ENCODE measurements at regions not wholly inside any gene's neighbourhood (a gene's known extent, or its start where the extent isn't known, plus 50 kb on each side); places are given as distances from the start of the nearest gene placed in this dataset.

DNA sequence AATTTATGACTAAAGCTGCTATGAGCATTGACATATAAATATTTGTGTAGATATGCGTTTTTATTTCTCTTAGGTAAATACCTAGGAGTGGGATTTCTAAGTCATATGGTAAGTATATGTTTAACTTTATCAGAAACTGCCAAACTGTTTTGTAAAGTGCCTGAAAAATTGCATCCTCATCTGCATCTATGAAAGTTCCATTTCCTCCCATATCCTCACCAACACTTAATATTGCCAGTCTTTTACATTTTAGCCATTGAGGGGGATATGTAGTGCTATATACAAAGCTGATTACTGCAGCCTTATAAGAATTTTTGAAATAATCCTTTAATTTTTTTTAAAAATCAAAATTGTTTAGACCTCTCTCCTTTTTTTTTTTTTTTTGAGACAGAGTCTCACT is 123.1 kb upstream of the SPRY4 start:
- Histone ChIP-seq H3K27ac (ENCODE audit: low read length) (no peak overlapping the region), H3K9ac (ENCODE audit: low read length) (no peak overlapping the region), H3K79me2 (ENCODE audit: low read length) (no peaks in the 10 kb centered on the region), H4K20me1 (ENCODE audit: low read length) (no peaks in the 10 kb centered on the region), H3K27me3 (ENCODE audit: low read length) (no peaks in the 10 kb centered on the region), H3F3A (ENCODE audit: low read length, unreplicated experiment) (no peaks in the 10 kb centered on the region), H3K4me1 (ENCODE audit: insufficient read depth, low read length) (no peaks in the 10 kb centered on the region), H3K4me3 (ENCODE audit: low read length) (no peak overlapping the region), H3K9me3 (ENCODE audit: low read length) (no peaks in the 10 kb centered on the region), H3K36me3 (ENCODE audit: low read depth, low read length) (no peaks in the 10 kb centered on the region), H3K4me2 (ENCODE audit: low read length) (no peak overlapping the region), H2AFZ (ENCODE audit: low read length) (no peak overlapping the region), H3K9me2 (replicated peaks; ENCODE audit: low read length) (no peaks in the 10 kb centered on the region)
- no TSS peak for BruUV-seq (replicated peaks)
- no peak for DNase-seq
- intact Hi-C loops (cut with micrococcal nuclease), result no loop called here
- ATAC-seq, result no peak
- CTCF ChIA-PET, result no interaction called here
- TF ChIP-seq, protein P1, sequence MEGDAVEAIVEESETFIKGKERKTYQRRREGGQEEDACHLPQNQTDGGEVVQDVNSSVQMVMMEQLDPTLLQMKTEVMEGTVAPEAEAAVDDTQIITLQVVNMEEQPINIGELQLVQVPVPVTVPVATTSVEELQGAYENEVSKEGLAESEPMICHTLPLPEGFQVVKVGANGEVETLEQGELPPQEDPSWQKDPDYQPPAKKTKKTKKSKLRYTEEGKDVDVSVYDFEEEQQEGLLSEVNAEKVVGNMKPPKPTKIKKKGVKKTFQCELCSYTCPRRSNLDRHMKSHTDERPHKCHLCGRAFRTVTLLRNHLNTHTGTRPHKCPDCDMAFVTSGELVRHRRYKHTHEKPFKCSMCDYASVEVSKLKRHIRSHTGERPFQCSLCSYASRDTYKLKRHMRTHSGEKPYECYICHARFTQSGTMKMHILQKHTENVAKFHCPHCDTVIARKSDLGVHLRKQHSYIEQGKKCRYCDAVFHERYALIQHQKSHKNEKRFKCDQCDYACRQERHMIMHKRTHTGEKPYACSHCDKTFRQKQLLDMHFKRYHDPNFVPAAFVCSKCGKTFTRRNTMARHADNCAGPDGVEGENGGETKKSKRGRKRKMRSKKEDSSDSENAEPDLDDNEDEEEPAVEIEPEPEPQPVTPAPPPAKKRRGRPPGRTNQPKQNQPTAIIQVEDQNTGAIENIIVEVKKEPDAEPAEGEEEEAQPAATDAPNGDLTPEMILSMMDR (conservative IDR thresholded peaks at IDR 0.05; ENCODE audit: low read depth, low read length), result no peak
- TF ChIP-seq EZH2phosphoT487 (IDR thresholded peaks at IDR 0.05; ENCODE audit: borderline replicate concordance, low read length) (no peak), EZH2 (IDR thresholded peaks at IDR 0.05; ENCODE audit: low read length, unreplicated experiment) (no peak)
- POLR2A ChIA-PET (ENCODE audit: unreplicated experiment), result no interaction called here

DNA sequence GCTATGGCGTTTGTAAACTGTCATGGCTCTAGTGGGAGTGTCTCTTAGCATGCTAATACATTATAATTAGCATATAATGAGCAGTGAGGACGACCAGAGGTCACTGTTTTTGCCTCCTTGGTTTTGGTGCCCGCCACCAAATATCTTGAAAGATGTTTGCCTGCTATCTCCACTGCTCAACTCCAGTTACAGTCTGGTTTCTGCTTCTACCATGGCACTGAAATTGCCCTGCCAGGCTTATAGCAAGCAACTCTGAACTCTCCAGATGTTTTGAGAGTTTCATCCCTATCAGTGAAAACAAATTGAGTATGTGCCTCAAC is 122.1 kb upstream of the SPRY4 start:
- Histone ChIP-seq H4K20me1 (ENCODE audit: low read length) (no peaks in the 10 kb centered on the region), H3K9me2 (replicated peaks; ENCODE audit: low read length) (no peaks in the 10 kb centered on the region), H3F3A (ENCODE audit: low read length, unreplicated experiment) (no peaks in the 10 kb centered on the region), H3K27ac (ENCODE audit: low read length) (no peak overlapping the region), H3K9me3 (ENCODE audit: low read length) (no peaks in the 10 kb centered on the region), H3K9ac (ENCODE audit: low read length) (no peak overlapping the region), H3K27me3 (ENCODE audit: low read length) (no peaks in the 10 kb centered on the region), H3K4me2 (ENCODE audit: low read length) (no peak overlapping the region), H3K4me3 (ENCODE audit: low read length) (no peak overlapping the region), H2AFZ (ENCODE audit: low read length) (no peak overlapping the region), H3K4me1 (ENCODE audit: insufficient read depth, low read length) (no peaks in the 10 kb centered on the region), H3K36me3 (ENCODE audit: low read depth, low read length) (no peaks in the 10 kb centered on the region), H3K79me2 (ENCODE audit: low read length) (no peaks in the 10 kb centered on the region)
- ChIA-PET POLR2A (ENCODE audit: unreplicated experiment) (no interaction called here), CTCF (no interaction called here)
- ATAC-seq, result no peak
- BruUV-seq (replicated peaks), result no TSS peak
- DNase-seq, result no peak
- intact Hi-C loops (cut with micrococcal nuclease), result no loop called here
- TF ChIP-seq EZH2 (IDR thresholded peaks at IDR 0.05; ENCODE audit: low read length, unreplicated experiment) (no peak), EZH2phosphoT487 (IDR thresholded peaks at IDR 0.05; ENCODE audit: borderline replicate concordance, low read length) (no peak)
- TF ChIP-seq, protein P1 (conservative IDR thresholded peaks at IDR 0.05; ENCODE audit: low read depth, low read length), result no peak

DNA sequence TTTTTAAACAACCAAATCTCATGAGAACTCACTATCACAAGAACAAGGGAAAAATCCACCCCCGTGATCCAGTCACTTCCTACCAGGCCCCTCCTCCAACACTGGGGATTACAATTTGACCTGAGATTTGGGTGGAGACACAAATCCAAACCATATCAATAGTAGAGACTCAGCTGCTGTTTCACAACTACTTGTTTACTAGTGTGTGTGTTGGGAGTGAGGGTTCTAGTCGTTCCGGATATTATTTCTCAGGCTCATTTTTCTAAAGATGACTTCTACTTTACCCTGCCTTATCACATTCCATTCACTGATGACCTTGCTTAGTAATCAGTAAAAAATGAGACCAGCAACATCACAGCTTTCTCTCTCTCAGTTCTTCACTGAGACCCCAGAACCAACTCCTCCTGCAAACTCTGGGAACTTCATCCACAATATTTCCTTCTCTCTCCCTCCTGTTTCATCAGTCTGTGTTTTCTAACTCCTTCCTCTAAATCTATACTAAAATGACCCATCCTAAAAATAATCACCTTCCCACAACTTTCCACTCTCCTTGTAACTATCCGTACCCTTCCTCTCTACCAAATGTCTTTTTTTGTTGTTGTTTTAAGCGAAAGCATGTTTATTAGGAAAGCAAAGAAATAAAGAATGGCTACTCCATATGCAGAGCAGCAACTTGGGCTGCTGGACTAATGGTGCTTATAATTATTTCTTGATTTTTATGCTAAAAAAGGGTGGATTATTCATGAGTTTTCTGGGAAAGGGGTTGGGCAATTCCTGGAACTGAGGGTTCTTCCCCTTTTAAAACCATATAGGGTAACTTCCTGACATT is 121.5 kb upstream of the SPRY4 start:
- Histone ChIP-seq H3K79me2 (ENCODE audit: low read length) (no peaks in the 10 kb centered on the region), H3K36me3 (ENCODE audit: low read depth, low read length) (no peaks in the 10 kb centered on the region), H3K4me1 (ENCODE audit: insufficient read depth, low read length) (no peaks in the 10 kb centered on the region), H3K9me3 (ENCODE audit: low read length) (no peaks in the 10 kb centered on the region), H4K20me1 (ENCODE audit: low read length) (no peaks in the 10 kb centered on the region), H3K9ac (ENCODE audit: low read length) (no peak overlapping the region), H3K9me2 (replicated peaks; ENCODE audit: low read length) (no peaks in the 10 kb centered on the region), H3K27ac (ENCODE audit: low read length) (no peak overlapping the region), H3K4me2 (ENCODE audit: low read length) (no peak overlapping the region), H3K4me3 (ENCODE audit: low read length) (no peak overlapping the region), H3K27me3 (ENCODE audit: low read length) (no peaks in the 10 kb centered on the region), H3F3A (ENCODE audit: low read length, unreplicated experiment) (no peaks in the 10 kb centered on the region), H2AFZ (ENCODE audit: low read length) (no peak overlapping the region)
- intact Hi-C loops (cut with micrococcal nuclease), result no loop called here
- BruUV-seq (replicated peaks), result no TSS peak
- ChIA-PET CTCF (no interaction called here), POLR2A (ENCODE audit: unreplicated experiment) (no interaction called here)
- ATAC-seq, result no peak
- TF ChIP-seq EZH2 (IDR thresholded peaks at IDR 0.05; ENCODE audit: low read length, unreplicated experiment) (no peak), EZH2phosphoT487 (IDR thresholded peaks at IDR 0.05; ENCODE audit: borderline replicate concordance, low read length) (no peak)
- TF ChIP-seq, protein P1 (conservative IDR thresholded peaks at IDR 0.05; ENCODE audit: low read depth, low read length), result no peak
- no peak for DNase-seq

Data from PC-3 (cell line).